GM18520 (cell line): ENCODE measurements at regions not wholly inside any gene's neighbourhood (a gene's known extent, or its start where the extent isn't known, plus 50 kb on each side); places are given as distances from the start of the nearest gene placed in this dataset.
A peak's percentile ranks its signal among the peaks of the same experiment; 100 is the strongest.

Source experiments
- ATAC-seq: cut with Tn5 transposase; IDR thresholded peaks from one replicate; pipeline ENCODE4 v1.9.1; 2021; ENCODE audit not compliant: unreplicated experiment

DNA sequence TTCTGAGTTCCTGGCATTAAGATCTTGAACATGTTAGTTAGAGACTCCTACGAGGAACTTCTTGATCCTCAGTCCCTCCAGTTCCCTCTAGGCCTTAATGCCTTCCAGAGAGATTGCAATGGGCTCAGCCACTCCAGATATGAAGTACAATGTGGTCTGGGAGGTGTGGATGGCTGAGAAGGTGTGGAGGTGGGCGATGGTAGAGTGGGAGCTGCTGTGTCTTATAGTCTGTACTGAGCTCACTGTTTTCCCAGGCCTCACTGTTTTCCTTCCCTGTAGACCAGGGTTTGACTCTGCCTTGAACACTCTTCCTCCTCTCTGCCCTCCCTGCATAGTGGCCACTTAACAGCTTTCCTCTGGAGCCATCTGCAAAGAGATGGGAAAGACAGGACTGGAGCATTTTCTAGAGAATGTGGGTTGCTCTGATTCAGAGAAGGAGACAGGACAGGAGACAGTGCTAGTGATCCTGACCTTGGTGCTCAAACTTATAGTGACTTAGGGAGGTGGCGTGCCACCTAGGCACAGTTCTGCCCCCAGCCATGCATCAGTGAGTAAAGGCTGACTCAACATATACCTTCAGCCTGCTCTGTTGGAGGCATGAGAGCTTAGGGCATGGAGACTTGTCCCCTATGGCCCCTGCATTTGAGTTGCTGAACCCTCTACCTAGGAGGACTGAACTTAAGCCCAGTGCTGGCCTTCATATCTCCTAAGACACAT, 129.7 kb downstream of the TDRD15 start:
- no peak for ATAC-seq

- no peak for ATAC-seq
Measured at GRCh38 chr2:21254170-21254965, 130.6 kb downstream of the TDRD15 start.

GRCh38 chr2:21256006-21256405, 132.2 kb downstream of the TDRD15 start:
- peak; percentile 83 for ATAC-seq

- no peak for ATAC-seq
Measured at GRCh38 chr2:21257621-21258020, 133.9 kb downstream of the TDRD15 start.

DNA sequence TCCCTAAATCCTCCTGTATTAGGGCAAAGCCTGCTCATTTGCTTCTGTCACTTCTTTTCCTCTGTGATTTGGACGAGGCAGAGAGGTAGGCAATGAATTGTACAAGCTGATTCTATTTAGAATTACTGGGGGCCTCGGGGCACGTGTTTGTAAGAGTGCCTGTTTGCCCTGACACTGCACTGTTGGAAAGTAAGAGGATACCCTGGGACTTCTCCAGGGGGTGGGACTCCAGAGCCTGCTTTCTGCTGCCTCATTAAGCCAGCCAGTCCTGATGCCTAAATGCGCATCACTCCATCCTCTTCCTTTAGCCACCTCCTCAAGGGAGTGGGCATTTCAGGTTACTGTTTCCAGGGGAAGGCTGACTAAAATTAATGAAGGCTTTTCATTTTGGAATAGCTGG, 134.3 kb downstream of the TDRD15 start:
- ATAC-seq, result no peak

- no peak for ATAC-seq
Measured at GRCh38 chr2:21260311-21260710, 136.5 kb downstream of the TDRD15 start.

DNA sequence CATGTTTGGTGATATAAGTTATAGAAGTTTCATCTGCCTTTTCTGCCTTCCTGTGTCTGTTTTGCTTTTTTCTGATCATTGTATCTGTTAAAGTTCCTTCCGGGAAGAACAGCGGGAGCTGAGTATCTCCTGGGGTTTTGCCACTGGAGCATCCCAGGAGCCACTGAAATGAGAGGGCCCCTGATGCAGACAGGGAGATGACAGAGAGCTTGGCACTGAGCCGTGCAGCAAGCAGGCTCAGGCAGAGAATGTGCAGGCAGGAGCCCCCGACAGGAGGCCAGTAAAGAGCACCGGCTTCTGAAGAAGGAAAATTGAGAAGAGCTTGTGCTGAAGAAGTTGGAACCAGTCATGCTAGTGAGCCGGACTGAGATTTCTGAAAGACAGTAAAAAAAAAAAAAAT, 137.8 kb downstream of the TDRD15 start:
- no peak for ATAC-seq

DNA sequence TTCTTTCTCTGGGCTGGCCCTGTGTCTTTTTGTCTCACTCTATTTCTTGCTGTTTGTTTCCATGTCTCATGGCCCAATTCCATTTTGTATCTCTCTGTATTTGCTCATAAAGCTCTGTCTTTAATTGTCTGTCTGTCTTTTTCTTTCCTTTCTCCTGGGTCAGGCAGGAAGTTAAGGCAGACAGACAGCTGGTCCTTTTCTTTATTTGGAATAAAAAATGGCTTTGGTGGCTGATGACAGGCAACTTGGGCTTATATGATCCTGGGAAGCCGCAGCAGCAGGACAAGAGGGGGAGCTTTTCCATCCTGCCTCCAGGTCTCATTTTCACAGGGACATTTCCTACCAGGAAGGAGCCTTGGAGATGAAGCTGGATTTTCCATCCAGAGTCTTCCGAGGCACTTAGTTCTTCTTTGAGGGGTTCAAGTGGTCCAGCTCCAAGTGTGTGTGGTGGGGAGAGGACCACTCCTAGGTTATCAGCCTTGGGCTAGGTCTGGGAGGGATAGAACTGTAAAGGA, 138.7 kb downstream of the TDRD15 start:
- ATAC-seq, result no peak

DNA sequence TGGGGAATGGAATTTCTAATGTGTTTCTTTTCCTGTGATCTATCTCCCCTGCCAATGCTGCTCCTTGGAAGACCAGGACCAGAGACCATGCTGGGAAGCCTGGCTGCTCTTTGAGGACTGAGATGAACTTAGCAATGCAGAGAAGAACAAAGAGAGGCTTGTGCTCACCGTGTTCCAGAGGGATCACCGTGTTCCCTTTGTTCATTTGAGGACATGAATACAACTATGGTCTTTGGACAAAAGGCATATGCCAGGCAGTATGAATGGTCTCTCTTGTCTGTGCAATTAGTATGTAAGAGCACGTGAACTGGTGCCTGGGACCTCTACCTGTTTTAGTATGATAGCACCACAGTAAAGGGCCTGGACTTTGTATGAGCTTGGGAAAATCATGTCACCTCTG, 139.9 kb downstream of the TDRD15 start:
- no peak for ATAC-seq

GRCh38 chr2:21265752-21266151, 142.0 kb downstream of the TDRD15 start:
- ATAC-seq, result no peak

DNA sequence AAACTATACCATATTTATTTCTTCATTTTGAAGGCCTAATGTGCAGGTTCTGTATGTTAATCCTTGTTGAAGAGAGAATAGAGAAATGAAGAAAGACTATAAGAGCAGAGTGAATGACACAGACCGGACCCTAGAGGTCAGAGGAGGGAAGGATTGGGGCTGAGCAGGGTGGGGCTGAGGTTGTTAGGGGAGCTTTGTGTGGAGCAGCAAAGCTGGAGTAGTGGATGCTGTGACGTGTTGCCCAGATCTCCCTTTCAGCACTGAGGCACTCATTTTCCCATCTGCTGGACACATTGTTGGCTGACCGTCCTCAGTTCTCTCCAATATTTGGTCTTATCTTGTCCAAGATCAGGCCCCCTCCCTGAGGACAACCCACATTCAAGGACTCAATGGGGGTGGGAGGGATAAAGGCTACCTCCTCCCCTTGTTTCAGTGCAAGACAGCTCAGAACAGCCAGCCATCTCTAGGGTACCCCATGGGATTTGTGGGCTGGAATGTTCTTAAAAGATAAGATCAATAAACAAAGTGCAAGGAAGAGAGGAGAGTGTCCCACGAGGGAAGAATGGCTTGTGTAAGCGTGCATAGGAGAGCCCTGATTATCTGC, 143.6 kb downstream of the TDRD15 start:
- no peak for ATAC-seq

GRCh38 chr2:21268197-21268877, 144.6 kb downstream of the TDRD15 start:
- ATAC-seq, result no peak

GRCh38 chr2:21268878-21269224, 145.1 kb downstream of the TDRD15 start:
- no peak for ATAC-seq

DNA sequence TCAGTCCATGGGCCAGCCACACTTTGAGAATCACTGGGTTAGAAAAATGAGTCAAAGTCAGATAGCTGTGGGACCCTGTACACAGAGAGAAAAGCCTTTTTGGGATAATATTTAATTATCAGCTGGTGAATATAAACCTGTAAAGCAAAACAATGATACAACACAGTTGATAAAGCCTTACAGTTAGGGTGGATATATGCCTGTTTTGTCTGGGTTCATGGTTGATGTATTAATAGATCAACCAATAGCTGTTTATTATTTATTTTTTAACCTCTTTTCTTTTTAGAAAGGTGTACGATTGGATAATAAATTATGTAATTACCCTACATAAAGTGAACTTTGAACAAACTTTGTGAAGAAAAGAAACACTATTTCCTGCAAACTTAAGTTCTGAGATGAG, 145.6 kb downstream of the TDRD15 start:
- ATAC-seq, result no peak

DNA sequence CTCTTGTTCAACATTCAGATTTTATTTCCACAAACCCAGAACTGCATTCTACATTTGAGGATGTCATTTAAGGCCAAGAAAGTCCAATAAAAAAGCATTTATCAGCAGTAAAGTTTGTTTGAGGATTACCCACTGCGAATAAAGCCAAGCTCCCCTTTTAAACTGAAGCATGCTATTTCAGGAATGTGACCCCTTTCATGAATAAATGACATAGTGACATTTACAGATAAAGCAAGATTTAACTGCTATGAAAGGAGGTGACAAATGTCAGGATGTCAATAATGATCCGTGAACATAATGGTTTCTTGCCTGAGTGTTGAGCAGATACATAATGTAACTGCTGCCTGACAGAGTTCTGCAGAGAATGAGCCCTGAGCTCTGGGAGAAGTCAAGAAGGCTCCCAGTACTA, 146.3 kb downstream of the TDRD15 start:
- ATAC-seq, result no peak

DNA sequence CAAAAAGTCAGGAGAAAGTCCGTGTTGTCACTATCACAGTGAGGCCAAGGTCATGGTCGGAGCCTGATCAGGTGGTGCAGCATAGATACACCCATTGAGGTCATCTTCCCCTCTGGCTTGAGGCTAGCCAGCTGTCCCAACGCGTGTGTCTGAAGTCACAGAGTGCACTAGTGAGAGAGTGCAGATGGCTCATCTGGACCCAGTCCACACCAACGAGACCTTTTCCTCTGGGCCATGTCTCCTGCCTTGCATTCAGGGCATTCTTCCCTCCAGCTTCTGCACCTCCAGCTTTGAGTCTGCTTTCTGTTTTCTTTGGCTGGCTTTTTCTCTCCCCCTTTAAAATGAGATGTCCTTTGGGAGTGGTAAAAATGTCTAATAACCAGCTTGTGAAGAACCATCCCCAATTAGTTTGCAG, 146.9 kb downstream of the TDRD15 start:
- ATAC-seq, result no peak

DNA sequence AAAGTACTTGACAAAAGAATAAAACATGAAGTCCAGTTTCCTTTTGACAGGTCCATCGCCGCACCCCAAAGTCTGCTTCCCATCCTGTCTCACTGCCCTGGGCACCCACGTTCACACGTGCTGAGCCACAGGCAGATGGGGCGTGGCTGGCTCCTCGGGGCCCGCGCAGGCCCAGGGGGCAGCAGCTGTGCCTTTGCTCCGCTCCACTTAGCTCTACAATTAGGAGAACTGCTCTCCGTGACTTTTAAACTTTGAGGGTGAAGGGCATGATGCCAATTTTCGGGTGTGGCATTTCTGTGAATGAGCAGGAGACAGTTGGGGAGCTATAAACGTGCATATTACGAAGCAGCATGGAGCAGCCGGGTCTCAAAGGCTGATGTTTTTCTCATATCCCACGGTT, 152.4 kb downstream of the TDRD15 start:
- no peak for ATAC-seq

GRCh38 chr2:21277068-21278056, 153.6 kb downstream of the TDRD15 start:
- ATAC-seq, result no peak

- no peak for ATAC-seq
Measured at GRCh38 chr2:21279525-21279924, 155.8 kb downstream of the TDRD15 start.

DNA sequence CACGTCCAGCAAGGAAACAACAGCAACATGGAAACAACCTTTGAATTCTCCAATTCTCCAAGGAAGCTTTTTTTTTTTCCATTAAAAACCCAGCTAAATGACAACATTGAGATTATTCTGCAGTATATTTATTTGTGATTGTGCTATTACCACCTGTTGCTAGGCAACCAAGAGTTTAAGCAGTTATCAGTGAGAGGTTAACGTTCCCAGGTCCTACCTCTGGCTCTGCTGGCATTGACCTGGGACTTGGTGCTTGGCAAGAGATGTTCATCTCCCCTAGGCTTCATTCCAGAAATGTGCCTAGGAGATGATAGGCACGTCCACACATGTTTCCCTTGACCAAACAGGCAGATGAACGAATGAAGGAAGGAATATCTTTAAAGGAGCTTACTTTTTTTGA, 157.0 kb downstream of the TDRD15 start:
- no peak for ATAC-seq
